ENCODE measurements at regions not wholly inside any gene's neighbourhood (a gene's known extent, or its start where the extent isn't known, plus 50 kb on each side); places are given as distances from the start of the nearest gene placed in this dataset.

DNA sequence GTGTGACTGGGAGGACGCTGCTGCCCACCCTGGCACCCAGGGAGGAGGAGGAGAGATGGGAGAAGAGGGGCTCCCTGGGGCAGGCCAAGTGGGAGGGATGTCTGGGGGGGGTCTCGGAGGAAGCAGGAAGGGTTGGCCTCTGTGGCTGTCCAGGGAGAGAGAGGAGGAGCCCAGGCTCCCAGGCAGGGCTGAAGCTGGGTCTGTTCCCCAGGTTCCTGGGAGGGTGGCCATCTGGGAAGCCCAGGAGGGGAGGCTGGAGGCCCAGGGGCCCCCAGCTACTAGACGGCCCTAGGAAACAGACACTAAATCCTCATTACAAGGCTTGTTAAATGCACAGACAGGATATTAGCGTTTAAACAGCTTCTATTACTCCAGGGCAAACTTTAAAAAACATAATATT is 139.8 kb downstream of the ENGASE start:
- DNase-seq (ENCODE audit: low read depth) = no peak
- in situ Hi-C loops (cut with HindIII; ENCODE audit: low sequenced_read_pairs) = no loop called here
- TF ChIP-seq, protein P1, sequence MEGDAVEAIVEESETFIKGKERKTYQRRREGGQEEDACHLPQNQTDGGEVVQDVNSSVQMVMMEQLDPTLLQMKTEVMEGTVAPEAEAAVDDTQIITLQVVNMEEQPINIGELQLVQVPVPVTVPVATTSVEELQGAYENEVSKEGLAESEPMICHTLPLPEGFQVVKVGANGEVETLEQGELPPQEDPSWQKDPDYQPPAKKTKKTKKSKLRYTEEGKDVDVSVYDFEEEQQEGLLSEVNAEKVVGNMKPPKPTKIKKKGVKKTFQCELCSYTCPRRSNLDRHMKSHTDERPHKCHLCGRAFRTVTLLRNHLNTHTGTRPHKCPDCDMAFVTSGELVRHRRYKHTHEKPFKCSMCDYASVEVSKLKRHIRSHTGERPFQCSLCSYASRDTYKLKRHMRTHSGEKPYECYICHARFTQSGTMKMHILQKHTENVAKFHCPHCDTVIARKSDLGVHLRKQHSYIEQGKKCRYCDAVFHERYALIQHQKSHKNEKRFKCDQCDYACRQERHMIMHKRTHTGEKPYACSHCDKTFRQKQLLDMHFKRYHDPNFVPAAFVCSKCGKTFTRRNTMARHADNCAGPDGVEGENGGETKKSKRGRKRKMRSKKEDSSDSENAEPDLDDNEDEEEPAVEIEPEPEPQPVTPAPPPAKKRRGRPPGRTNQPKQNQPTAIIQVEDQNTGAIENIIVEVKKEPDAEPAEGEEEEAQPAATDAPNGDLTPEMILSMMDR (IDR thresholded peaks at IDR 0.05; ENCODE audit: low read depth, low read length, missing control alignments) = no peak
- H3K4me3 ChIP-seq (ENCODE audit: low read depth, low read length) = no peak overlapping the region

DNA sequence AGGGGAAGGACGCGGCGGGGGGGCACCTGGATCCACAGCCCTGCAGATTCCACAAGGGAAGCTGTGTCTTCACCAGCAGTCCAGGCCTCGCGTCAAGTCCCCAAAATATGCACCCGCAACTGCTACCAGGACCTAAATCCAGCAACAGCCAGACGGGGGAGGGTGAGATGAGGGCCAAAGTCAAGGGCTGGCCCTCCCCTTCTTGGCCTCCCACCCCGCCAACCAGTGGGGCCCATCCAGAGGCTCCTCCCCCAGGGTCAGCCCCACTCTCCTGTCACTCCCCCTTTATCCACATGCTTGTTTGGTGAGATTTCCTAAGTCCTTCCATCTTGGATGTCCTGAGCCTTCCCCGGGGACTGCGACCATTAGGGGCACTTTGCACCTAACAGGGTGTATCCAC is 138.7 kb downstream of the ENGASE start:
- in situ Hi-C loops (cut with HindIII; ENCODE audit: low sequenced_read_pairs) = no loop called here
- DNase-seq (ENCODE audit: low read depth) = no peak
- no peak overlapping the region for H3K4me3 ChIP-seq (ENCODE audit: low read depth, low read length)
- TF ChIP-seq, protein P1 (IDR thresholded peaks at IDR 0.05; ENCODE audit: low read depth, low read length, missing control alignments) = no peak

DNA sequence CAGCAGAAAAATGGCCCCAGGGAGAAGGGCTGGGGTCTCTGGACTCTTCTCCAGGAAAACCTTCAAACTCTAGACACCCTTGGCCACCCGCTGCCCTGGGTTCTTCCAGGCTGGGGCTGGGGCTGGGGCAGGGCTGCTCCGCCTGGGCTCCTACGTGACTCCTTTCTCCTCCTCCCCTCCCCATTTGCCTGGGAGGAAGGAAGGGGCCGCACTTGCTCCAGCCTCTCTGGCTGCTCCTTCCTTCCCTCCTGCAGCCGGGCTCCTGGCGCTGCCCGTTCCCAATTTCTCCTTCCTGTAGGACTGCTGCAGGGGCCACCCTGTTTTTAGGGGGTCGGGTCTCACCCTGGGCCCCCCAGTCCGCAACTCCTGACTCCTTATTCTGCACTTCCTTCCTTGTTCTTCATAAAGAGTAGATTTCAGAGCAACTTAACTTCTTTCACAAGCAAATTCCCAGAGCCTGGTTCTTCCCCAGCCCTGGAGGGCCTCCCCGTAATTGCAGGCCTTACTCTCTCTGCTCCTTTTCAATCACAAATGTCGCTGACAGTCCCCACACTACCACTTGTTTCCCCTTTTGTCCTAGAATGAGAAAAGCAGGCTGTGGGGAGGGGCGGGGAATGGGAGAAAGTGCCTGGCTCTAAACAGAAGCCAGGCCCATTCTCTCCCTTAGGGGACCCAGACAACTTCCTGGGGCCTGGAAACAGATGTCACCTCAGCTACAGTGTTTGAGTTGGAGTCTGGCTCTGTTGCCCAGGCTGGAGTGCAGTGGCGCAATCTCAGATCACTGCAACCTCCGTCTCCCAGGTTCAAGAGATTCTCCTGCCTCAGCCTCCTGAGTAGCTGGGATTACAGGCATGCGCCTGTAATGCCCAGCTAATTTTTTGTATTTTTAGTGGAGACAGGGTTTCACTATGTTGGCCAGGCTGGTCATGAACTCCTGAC is 137.8 kb downstream of the ENGASE start:
- TF ChIP-seq, protein P1 (IDR thresholded peaks at IDR 0.05; ENCODE audit: low read depth, low read length, missing control alignments) = no peak
- H3K4me3 ChIP-seq (ENCODE audit: low read depth, low read length) = no peak overlapping the region
- in situ Hi-C loops (cut with HindIII; ENCODE audit: low sequenced_read_pairs) = no loop called here
- DNase-seq (ENCODE audit: low read depth) = no peak

DNA sequence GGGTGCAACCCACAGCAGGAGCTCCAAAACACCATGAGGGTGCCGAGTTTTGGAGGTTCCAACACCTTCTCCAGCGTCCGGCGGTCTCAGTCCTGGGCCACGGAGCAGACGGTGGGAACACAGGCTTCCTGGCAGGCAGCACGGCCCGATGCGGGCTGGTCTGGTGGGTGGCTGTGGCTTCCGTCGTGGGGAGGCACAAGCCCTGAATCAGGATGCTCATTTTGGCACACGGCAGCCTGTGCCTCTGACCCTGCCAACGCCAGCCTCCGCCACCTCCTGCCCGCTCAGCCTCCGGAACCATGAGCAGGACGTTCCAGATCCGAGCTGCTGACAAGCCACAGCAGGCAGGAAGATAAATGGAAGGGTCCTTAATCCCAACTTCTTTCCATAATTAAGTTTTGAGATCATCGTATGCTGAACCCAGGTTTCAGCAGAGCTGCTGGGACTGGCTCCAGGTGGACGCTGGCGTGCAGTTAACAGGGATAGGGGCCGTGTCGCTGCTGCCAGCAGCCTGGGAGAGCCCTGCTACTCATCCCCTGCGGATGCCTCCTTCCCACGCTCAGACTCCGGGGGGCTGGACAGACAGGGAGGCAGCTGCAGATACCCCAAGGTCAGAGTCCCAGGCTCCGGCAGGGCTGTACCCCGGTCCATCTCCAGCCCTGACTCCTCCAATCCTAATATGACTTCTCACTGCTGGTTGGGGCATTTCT is 136.6 kb downstream of the ENGASE start:
- in situ Hi-C loops (cut with HindIII; ENCODE audit: low sequenced_read_pairs) = no loop called here
- TF ChIP-seq, protein P1 (IDR thresholded peaks at IDR 0.05; ENCODE audit: low read depth, low read length, missing control alignments) = no peak

DNA sequence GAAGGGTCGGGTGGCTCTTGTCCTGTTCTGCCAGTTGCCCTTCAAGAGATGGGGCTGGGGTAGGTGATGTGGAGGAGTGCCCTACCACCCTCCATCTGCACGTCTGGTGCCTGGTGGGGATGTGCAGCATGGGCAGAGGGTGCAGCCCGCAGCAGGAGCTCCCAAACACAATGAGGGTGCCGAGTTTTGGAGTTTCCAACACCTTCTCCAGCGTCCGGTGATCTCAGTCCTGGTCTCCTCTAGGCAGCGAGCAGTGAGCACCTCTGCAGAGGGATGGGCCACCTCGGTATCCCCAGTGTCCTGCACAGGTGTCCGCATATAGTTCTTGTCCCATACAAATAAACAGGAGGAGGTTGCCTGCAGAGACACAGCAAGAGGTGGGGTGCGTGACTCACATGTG is 136.0 kb downstream of the ENGASE start:
- in situ Hi-C loops (cut with HindIII; ENCODE audit: low sequenced_read_pairs) = no loop called here
- H3K4me3 ChIP-seq (ENCODE audit: low read depth, low read length) = no peak overlapping the region
- no peak for DNase-seq (ENCODE audit: low read depth)
- TF ChIP-seq, protein P1 (IDR thresholded peaks at IDR 0.05; ENCODE audit: low read depth, low read length, missing control alignments) = no peak

More for the DNA sequence above, 136.6 kb downstream of the ENGASE start:
- no peak overlapping the region for H3K4me3 ChIP-seq (ENCODE audit: low read depth, low read length)
- no peak for DNase-seq (ENCODE audit: low read depth)

DNA sequence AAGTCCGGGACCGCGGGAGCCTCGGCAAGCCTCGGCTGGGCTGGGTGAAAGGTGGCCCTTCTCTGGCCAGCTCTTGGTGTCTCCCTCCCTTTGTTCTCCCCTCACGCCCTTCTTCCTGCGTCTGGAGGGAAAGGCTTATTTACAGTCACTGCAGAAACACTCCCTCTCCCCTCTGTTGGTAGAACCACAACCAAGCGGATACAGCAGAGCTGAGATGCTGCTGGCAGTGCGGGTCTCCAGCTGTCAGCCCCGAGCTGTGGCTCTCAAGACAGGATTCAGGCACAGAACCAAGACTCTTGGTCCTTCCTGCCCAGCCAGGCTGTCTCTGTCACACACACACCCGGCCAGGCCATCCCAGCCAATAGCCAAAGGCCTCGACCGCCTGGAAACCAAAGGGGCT is 133.3 kb downstream of the ENGASE start:
- DNase-seq (ENCODE audit: low read depth) = no peak
- no peak overlapping the region for H3K4me3 ChIP-seq (ENCODE audit: low read depth, low read length)
- in situ Hi-C loops (cut with HindIII; ENCODE audit: low sequenced_read_pairs) = no loop called here
- TF ChIP-seq, protein P1 (IDR thresholded peaks at IDR 0.05; ENCODE audit: low read depth, low read length, missing control alignments) = no peak
